ENCODE measurements at regions not wholly inside any gene's neighbourhood (a gene's known extent, or its start where the extent isn't known, plus 50 kb on each side); places are given as distances from the start of the nearest gene placed in this dataset.

- Mint-ChIP-seq H3K27me3 (ENCODE audit: insufficient read depth, low read depth, poor library complexity) (peaks cover 5% of the 10 kb centered on the region), H3K27ac (no peak overlapping the region), H3K9me3 (no peaks in the 10 kb centered on the region), H3K36me3 (ENCODE audit: low read depth) (no peaks in the 10 kb centered on the region), H3K4me1 (no peaks in the 10 kb centered on the region), H3K4me3 (no peak overlapping the region)
- H3K27me3 ChIP-seq (ENCODE audit: insufficient read depth) = no peaks in the 10 kb centered on the region
- no peak for DNase-seq (ENCODE audit: low spot score)
- H2AFZ ChIP-seq = no peak overlapping the region
- H3K4me2 ChIP-seq = no peak overlapping the region
- no peaks in the 10 kb centered on the region for H3F3A ChIP-seq (replicated peaks; ENCODE audit: low read depth)
- no peaks in the 10 kb centered on the region for H4K20me1 ChIP-seq (replicated peaks; ENCODE audit: insufficient read depth)
- H3K4me1 ChIP-seq (ENCODE audit: insufficient read depth) = no peaks in the 10 kb centered on the region
- no peak for TF ChIP-seq EZH2 (IDR thresholded peaks at IDR 0.05; ENCODE audit: low read depth, unreplicated experiment)
- TF ChIP-seq JUNB (IDR thresholded peaks at IDR 0.05; ENCODE audit: unreplicated experiment) = no peak
- no peak for TF ChIP-seq ZNF114 (CRISPR knock-in tag; IDR thresholded peaks at IDR 0.05)
- no peak for TF ChIP-seq CREB1 (CRISPR knock-in tag; IDR thresholded peaks at IDR 0.05; ENCODE audit: low read depth)
- TF ChIP-seq ZNF331 (CRISPR knock-in tag; IDR thresholded peaks at IDR 0.05; ENCODE audit: low read depth) = no peak
- TF ChIP-seq, protein P1, sequence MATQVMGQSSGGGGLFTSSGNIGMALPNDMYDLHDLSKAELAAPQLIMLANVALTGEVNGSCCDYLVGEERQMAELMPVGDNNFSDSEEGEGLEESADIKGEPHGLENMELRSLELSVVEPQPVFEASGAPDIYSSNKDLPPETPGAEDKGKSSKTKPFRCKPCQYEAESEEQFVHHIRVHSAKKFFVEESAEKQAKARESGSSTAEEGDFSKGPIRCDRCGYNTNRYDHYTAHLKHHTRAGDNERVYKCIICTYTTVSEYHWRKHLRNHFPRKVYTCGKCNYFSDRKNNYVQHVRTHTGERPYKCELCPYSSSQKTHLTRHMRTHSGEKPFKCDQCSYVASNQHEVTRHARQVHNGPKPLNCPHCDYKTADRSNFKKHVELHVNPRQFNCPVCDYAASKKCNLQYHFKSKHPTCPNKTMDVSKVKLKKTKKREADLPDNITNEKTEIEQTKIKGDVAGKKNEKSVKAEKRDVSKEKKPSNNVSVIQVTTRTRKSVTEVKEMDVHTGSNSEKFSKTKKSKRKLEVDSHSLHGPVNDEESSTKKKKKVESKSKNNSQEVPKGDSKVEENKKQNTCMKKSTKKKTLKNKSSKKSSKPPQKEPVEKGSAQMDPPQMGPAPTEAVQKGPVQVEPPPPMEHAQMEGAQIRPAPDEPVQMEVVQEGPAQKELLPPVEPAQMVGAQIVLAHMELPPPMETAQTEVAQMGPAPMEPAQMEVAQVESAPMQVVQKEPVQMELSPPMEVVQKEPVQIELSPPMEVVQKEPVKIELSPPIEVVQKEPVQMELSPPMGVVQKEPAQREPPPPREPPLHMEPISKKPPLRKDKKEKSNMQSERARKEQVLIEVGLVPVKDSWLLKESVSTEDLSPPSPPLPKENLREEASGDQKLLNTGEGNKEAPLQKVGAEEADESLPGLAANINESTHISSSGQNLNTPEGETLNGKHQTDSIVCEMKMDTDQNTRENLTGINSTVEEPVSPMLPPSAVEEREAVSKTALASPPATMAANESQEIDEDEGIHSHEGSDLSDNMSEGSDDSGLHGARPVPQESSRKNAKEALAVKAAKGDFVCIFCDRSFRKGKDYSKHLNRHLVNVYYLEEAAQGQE (IDR thresholded peaks at IDR 0.05; ENCODE audit: unreplicated experiment) = no peak
- TF ChIP-seq STAT1 (IDR thresholded peaks at IDR 0.05; ENCODE audit: unreplicated experiment) = no peak
- no peak for TF ChIP-seq EZH2phosphoT487 (IDR thresholded peaks at IDR 0.05; ENCODE audit: unreplicated experiment)
- no peak for TF ChIP-seq ETS1 (IDR thresholded peaks at IDR 0.05)
- TF ChIP-seq, protein P2, sequence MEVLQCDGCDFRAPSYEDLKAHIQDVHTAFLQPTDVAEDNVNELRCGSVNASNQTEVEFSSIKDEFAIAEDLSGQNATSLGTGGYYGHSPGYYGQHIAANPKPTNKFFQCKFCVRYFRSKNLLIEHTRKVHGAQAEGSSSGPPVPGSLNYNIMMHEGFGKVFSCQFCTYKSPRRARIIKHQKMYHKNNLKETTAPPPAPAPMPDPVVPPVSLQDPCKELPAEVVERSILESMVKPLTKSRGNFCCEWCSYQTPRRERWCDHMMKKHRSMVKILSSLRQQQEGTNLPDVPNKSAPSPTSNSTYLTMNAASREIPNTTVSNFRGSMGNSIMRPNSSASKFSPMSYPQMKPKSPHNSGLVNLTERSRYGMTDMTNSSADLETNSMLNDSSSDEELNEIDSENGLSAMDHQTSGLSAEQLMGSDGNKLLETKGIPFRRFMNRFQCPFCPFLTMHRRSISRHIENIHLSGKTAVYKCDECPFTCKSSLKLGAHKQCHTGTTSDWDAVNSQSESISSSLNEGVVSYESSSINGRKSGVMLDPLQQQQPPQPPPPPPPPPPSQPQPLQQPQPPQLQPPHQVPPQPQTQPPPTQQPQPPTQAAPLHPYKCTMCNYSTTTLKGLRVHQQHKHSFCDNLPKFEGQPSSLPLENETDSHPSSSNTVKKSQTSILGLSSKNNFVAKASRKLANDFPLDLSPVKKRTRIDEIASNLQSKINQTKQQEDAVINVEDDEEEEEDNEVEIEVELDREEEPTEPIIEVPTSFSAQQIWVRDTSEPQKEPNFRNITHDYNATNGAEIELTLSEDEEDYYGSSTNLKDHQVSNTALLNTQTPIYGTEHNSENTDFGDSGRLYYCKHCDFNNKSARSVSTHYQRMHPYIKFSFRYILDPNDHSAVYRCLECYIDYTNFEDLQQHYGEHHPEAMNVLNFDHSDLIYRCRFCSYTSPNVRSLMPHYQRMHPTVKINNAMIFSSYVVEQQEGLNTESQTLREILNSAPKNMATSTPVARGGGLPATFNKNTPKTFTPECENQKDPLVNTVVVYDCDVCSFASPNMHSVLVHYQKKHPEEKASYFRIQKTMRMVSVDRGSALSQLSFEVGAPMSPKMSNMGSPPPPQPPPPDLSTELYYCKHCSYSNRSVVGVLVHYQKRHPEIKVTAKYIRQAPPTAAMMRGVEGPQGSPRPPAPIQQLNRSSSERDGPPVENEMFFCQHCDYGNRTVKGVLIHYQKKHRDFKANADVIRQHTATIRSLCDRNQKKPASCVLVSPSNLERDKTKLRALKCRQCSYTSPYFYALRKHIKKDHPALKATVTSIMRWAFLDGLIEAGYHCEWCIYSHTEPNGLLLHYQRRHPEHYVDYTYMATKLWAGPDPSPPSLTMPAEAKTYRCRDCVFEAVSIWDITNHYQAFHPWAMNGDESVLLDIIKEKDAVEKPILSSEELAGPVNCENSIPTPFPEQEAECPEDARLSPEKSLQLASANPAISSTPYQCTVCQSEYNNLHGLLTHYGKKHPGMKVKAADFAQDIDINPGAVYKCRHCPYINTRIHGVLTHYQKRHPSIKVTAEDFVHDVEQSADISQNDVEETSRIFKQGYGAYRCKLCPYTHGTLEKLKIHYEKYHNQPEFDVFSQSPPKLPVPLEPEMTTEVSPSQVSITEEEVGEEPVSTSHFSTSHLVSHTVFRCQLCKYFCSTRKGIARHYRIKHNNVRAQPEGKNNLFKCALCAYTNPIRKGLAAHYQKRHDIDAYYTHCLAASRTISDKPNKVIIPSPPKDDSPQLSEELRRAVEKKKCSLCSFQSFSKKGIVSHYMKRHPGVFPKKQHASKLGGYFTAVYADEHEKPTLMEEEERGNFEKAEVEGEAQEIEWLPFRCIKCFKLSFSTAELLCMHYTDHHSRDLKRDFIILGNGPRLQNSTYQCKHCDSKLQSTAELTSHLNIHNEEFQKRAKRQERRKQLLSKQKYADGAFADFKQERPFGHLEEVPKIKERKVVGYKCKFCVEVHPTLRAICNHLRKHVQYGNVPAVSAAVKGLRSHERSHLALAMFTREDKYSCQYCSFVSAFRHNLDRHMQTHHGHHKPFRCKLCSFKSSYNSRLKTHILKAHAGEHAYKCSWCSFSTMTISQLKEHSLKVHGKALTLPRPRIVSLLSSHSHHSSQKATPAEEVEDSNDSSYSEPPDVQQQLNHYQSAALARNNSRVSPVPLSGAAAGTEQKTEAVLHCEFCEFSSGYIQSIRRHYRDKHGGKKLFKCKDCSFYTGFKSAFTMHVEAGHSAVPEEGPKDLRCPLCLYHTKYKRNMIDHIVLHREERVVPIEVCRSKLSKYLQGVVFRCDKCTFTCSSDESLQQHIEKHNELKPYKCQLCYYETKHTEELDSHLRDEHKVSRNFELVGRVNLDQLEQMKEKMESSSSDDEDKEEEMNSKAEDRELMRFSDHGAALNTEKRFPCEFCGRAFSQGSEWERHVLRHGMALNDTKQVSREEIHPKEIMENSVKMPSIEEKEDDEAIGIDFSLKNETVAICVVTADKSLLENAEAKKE (CRISPR knock-in tag; IDR thresholded peaks at IDR 0.05) = no peak
- TF ChIP-seq POLR2AphosphoS5 (IDR thresholded peaks at IDR 0.05; ENCODE audit: low read depth) = no peak
- no peak for TF ChIP-seq CTCF (conservative IDR thresholded peaks at IDR 0.05; ENCODE audit: low read depth in 2 of 2)
- TF ChIP-seq NANOG (IDR thresholded peaks at IDR 0.05; ENCODE audit: borderline replicate concordance) = no peak
- H3K9me2 ChIP-seq (ENCODE audit: insufficient read depth) = no peaks in the 10 kb centered on the region
- no peak for ATAC-seq
- H3K36me3 ChIP-seq (ENCODE audit: insufficient read depth) = no peaks in the 10 kb centered on the region
- no peaks in the 10 kb centered on the region for H3K79me2 ChIP-seq (replicated peaks; ENCODE audit: insufficient read depth)
- H3K27ac ChIP-seq (ENCODE audit: low read depth) = no peak overlapping the region
- no peak overlapping the region for H3K4me3 ChIP-seq
These were observed 74.9 kb upstream of the CAPRIN1 start for GRCh38 chr11:33976495-33977199.
